ENCODE measurements at regions not wholly inside any gene's neighbourhood (a gene's known extent, or its start where the extent isn't known, plus 50 kb on each side); places are given as distances from the start of the nearest gene placed in this dataset.

GRCh38 chr5:73291873-73292272 lies 118.9 kb downstream of the TMEM174 start:
- no peak for TF ChIP-seq POLR2AphosphoS5 (IDR thresholded peaks at IDR 0.05)
- no peak for TF ChIP-seq CTCF (IDR thresholded peaks at IDR 0.05)
- TF ChIP-seq POLR2A (IDR thresholded peaks at IDR 0.05) = no peak

Measured in breast epithelium (tissue), 3 donors.